OCI-M1 (cell line): ENCODE measurements at regions not wholly inside any gene's neighbourhood (a gene's known extent, or its start where the extent isn't known, plus 50 kb on each side); places are given as distances from the start of the nearest gene placed in this dataset.
A peak's percentile ranks its signal among the peaks of the same experiment; 100 is the strongest.
"Not testable (repeated sequence)": the region's sequence is repeated elsewhere in the genome, so short reads cannot be mapped to it uniquely, and the experiment has no call there.

Experiments used
- DNase-seq: peaks from one replicate; lab custom pipeline; 2025; lab: John Stamatoyannopoulos, UW

DNA sequence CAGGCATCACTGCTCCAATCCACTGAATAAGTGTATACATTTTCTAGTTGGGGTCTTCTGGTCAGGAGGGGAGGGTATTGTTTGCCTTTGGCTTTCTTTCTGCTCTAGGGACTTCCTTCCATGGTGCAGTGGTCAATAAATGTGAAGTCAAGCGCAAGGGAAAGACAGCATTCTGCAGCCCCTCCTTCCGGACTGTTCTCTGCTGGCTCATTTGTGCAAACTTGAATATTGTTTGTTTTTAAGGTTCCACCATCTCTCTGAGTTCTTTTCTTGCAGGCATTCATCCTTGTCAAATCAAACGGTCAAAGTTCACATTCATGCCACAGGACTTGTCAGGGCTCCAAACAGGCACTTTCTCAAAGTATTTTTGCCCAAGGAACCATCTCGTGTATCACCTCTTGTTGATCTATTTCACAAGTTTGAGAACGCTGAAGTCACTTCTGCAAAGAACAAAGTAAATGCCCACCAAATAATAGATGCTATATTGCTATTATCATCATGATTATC, 205.6 kb upstream of the KAZN start:
- DNase-seq = no peak

DNA sequence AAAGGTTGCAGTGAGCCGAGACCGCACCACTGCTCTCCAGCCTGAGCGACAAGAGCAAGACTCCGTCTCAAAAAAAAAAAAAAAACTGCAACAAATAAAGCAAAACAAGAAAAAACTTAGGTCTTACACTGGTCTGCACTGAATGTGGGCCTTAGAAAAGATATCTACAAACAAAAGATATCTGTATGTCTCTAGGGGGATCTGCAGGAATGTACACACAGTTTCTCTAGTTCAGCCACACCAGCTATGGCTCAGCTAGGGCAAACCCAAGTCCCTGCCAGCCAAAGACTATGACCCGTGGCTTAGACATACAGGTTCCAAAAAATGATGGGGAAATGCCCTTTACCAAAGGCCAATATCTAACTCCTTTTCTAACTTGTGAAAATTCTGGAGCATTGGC, 202.4 kb upstream of the KAZN start:
- DNase-seq = no peak

DNA sequence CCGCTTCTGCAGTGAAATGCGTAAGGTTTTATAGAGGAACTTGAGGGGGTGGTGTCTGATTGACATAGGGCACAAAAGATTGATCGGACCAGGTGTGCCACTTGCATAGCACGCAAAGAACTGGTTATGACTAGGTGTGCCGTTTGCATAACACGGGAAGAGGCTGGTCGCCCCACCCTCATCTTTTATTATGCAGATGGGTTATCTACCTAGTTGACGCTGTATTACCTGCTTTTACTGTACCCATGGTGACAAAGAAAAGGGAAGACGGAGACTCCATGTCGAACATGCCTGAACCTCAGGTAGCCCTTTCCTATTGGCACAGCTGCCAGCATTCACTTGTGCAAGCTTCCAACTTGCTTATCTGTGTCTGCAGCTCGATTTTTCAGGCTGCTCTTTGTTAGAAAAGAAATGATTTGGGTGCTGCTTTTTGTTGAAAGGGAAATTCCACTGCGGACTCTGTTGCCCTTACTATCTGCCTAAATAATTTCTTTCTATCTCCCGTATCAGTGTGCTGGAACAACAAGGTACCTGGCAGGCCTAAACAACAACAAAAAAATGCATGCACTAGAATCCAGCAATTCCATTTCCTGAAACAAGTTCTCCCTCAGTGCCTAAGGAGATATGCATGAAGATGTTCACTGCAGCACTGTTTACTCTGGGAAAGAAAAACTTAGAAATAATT, 194.4 kb upstream of the KAZN start:
- no peak for DNase-seq

DNA sequence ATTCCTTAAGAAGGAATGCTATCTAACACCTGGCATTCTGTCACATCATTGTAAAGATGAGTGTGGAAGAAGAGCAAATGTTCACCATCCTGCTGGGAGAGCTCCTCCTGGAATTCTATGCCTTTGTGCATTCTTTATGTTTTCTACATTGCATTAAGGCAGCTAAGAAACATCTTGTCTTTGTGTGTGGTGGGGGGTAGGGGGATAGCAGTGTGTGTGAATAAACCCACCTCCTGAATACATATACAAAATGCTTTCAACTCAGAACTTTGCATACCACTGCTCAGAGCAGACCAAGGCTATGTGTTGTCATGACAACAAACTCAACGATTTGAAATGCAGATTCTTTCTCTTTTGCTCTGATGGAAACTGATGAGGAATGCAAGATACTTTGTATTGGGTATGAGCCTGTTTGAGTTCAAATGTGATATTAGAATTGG, 193.6 kb upstream of the KAZN start:
- no peak for DNase-seq

DNA sequence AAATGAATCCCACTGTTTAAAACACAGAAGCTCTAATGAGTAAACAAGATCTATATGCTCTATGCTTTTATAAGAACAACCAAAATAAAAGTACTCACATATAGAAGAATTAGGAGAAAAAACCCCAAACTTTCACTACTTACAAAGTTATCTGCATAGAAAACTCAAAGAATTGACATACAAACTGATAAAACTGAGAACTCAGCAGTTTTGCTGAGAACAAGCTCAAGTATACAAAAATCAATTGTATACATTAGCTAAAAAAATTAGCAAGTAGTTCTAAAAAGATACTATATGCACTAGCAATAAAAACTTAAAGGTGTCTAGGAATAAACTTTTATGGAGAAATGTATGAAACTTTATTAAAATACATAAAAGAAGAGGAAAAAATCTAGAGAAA, 186.2 kb upstream of the KAZN start:
- no peak for DNase-seq

DNA sequence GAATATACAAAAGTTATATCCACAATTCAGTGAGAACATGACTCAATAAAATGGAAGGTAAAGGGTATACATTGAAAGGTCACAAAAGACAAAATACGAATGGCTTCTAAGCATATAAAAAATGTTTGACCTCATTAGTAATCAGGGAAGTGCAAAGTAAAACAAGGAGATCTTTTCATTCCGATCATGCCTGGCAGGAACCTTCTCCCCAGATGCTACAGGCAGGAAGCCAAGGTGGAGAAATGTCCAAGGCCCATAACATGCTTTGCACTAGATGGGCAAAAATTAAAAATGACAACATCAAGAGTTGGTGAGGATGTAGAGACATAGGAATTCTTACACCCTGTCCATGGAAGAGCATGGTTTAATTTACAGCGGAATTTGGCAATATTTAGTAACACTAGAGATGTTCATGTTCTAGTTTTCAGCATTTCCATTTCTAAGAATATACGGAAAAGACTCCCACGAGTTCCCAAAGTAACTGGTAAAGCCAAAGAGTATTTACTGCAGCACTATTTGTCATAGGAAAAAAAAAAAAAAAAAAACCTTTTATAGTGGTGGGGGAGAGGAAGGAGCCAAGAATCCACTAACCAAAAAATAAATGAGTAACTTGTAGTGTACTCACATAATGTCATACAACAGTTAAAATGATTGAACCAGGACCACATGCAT, 184.5 kb upstream of the KAZN start:
- no peak for DNase-seq

DNA sequence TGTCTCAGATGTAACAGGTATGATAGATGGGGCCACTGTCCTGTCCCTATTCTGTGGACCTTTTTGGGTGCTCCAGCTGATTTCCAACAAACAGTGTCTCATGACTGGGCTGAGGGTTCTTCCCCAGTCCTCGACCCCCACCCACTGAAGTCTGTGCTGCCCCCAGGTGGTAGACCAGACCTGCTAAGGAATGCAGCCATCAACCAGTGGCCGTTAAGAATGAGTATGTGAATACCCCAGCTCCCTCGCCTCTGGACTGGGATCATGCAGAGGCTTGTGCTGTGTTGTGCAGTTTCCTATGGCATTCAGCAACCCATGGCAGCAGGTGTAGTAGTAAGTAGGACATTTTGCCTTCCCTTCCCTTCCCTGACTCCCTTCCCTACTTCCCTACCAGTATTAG, 183.1 kb upstream of the KAZN start:
- DNase-seq = no peak

DNA sequence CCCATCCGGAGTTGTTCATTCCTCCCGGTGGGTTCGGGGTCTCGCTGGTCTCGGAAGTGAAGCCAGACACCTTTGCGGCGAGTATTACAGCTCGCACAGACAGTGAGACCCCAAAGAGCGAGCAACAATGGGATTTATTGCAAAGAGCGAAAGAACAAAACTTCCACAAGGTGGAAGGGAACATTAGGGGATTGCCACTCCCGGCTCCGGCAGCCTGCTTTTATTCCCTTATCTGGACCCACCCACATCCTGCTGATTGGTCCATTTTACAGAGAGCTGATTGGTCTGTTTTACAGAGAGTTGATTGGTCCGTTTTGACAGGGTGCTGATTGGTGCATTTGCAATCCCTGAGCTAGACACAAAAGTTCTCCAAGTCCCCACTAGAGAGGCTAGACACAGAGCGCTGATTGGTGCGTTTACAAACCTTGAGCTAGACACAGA, 178.7 kb upstream of the KAZN start:
- not testable (repeated sequence) for DNase-seq

DNA sequence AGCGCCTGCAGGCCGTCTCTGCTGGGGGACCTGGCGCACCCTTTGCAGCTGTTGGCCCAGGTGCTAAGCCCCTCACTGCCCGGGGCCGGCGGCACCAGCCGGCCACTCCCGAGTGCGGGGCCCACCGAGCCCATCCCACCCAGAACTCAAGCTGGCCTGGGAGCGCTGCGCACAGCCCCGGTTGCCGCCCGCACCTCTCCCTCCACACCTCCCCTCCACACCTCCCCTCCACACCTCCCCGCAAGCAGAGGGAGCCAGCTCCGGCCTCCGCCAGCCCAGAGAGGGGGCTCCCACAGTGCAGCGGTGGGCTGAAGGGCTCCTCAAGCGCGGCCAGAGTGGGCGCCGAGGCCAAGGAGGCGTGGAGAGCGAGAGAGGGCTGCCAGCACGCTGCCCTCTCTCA, 177.8 kb upstream of the KAZN start:
- no peak for DNase-seq

DNA sequence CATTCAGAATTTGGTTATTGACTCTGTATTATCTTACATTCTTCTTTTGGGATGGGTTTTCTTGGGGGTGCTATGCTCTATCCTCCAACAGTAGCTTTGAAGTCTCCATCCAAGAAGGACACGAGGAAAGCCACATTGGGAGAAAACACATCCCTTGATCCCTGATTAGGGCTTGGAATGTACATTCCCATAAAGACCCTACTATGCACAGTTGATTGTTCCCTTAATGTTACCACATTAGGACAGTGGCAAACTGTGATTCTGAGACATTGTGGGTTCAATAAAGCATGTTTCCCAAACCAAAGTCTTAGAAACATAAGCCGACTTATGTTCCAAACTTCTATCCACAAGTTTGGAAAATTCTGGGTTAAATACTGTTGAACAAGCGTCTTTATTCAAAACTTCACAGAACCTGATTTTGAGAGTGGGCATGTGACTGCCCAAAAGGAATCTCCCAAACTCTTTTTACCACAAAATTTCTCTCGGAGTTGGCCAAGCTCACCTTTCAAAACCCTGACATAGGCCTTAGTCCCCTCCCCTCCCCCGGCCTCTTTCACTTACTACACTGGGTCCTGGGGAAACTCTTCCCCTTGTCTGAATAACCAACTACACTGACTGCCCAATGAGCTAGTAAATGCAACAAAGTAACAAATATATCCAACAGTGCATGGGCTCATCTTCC, 177.0 kb upstream of the KAZN start:
- peak; percentile 53 for DNase-seq

DNA sequence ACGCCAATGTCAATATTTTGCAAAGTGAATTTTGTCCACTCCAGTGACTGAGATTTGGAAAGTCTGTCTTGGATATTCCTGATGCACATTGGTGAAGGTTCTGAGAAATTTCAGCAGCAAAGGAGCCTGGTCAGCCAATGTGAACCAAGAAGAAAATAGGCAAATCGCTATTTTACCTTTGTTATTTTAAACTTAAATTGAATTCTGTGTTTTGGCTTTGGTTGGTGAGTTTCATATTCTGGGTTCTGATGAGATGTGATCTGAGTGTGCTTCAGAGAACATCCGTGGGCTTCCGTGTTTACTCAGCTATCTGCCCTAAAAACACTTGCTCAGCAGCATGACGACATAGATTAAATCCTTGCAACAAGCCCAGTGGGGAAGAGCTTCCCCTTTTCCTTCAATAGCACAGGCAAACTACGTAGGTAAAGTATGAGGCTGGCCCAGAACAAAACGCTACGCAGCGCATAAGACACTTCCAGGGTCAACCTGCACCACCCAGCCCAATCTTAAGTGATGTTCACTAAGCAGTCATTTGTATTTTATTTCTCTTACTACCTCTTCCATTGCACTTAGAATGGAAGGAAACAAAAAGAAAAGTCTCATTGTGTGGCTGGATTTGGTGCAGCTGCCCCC, 176.4 kb upstream of the KAZN start:
- DNase-seq = peak; percentile 92

DNA sequence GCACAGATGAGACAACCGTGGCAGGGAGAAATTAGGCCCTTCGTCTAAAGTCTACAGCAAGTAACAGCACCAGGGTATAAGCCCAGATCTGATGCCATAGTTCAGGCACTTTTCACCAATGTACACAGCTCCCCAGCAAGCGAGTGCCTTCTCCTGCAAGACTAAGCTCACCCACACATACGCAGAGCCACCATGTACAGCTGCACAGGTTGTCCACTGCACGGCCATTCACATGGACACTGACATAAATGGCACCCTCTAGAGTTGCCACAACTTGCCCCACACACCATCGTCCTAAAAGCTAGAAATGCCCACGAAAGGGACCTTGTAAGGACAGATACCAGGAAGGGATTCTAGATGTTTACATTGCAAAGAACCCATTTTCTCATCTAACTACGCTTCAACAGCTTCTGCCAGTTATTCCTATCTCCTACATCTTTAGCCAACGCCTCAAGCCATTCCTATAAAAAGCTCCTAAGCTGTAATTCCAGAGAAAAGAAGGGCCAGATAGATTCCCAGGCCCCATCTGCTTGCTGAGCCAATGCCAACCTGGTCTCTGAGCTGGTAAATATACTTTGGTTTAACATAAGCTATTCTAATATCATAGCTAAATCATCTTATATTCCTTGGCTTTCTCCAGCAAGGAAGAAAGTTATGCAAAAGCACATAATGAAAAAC, 174.0 kb upstream of the KAZN start:
- DNase-seq = no peak

DNA sequence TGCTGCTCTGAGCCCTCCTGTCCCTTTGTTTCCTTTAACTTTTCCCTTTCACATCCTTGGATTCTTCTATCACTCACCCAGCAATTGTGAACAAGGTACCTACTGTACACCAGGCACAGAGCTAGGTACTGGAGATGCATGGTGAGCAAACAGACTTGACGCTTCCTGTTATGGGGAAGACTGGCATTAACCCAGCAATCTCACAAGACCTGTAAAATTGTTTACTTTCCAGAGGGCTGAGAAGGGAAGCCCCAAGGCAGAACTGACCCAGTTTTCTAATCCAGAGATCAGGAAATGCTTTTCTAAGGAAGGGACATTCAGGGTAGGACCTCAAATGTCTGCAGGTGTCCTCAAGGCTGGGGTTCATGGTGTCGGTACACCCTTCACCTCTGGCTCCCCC, 171.6 kb upstream of the KAZN start:
- DNase-seq = no peak

DNA sequence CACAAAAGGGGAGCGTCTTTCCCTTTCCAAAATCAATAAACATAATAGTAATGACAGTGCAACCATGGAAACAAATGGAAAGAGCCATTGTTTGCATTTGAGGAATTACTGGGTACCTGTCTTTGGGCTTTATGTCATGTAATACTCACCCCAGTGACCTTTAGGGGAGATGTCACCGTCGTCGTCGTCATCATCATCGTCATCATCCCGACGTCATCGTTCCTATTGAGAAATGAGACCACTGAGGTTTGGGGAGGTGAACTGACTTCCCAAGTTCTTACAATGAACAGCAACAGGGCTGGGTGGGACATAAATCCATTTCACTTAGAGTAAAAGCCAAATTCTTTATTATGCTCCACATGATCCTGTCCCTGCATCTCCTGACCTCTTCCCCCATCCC, 168.9 kb upstream of the KAZN start:
- no peak for DNase-seq

DNA sequence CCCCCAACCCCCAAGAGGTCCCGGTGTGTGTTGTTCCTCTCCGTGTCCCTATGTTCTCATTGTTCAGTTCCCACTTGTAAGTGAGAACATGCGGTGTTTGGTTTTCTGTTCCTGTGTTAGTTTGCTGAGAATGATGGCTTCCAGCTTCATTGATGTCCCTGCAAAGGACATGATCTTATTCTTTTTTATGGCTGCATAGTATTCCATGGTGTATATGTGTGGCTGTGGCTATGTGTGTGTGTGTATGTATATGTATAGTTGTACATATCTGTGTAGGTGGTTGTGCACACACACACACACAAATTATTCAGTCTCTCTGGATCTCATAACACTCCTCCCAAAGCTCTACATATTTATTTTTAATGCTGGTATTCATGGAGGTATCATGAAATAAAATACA, 165.8 kb upstream of the KAZN start:
- DNase-seq = not testable (repeated sequence)

DNA sequence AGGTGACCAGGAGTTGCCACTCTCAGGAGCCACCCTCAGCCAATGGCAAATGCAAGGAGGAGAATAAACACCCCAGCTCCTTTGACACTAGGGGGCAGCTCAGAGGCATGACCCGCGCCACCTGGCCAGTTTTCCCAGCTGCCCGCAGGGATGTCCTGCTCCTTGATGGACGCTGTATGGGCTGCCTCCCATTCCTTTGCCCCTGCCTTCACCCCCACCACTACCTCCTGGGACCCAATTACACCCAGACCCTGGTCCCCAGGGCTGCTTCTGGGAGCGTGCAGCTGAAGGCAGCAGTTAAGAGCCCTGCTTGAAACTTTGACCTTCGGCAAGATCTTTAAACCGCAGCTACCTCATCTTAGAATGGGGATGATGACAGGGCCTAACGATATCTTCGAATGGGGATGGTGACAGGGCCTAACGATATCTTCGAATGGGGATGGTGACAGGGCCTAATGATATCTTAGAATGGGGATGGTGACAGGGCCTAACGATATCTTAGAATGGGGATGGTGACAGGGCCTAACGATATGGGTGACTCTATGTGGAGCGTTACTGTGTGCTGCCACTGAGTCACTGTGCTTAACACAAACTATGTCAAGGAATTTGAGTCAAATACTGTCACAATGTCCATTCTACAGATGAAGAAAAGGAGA, 163.0 kb upstream of the KAZN start:
- peak; percentile 44 for DNase-seq

DNA sequence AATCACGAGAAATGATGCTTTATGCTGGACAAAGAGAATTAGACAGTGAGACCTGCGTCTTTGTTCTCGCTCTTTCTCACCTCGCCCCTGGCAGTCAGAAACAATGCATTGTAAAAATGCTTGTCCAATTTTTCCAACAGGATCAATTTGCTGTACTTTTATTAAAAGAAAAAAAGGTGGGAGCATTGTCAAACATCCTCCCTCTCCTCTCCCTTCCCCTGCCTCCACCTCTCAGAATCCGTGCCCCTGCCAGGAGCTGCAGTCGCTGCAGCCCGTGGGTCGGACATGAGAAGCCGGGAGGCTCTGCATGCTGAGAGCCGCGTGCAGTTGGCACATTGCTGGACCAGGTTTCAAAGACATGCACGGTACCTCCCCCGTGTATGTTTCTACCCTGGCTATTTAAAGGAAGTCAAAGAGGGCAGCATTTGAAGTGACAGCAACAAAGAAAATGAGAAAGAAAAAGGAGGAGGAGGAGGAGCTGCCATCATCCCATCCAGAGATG, 161.0 kb upstream of the KAZN start:
- peak; percentile 40 for DNase-seq

DNA sequence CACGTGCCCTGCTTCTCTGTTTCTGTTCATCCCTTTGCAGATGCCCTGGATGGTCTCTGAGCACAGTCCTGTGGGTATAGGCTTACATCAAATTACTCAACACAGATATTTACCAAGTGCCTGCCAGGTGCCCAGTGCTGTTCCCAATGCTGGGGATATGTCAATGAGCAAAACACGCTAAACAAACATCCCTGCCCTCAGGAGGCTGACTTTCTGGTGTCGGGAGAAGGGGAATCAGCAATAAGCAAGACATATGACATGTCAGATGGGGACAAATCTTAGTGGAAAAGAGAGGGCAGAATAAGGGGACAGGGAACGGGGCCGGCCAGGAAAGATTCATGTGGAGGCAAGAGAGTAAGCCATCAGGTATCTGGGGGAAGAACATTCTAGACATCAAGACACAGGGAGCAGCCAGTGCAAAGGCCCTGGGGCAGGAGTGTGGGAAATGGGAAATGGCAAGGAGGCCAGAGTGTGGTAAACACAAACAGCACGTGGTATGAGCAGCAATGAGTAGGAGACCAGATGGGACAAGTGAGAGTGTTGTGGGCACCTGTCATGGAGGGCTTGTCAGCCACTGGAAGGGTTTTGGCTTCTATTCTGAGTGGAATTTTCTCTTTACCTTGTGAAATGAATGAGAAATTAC, 160.2 kb upstream of the KAZN start:
- no peak for DNase-seq

DNA sequence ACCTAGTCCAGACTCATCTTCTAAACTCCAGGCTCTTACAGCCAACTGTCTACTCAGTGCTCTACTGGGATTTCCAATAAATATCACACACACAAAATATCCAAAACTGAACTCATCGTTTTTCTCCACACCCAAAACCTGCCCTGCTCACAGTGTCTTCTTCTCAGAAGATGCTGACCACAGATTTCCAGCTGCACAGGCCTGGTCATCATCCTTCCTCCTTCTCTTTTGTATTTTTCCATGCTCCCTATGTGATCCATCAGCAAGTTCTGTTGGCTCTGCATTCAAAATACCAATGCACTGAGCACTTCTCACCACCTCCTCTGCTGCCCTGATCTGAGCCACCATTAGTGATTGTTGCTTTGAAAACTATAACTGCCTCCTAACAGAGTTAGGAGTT, 159.5 kb upstream of the KAZN start:
- DNase-seq = no peak

DNA sequence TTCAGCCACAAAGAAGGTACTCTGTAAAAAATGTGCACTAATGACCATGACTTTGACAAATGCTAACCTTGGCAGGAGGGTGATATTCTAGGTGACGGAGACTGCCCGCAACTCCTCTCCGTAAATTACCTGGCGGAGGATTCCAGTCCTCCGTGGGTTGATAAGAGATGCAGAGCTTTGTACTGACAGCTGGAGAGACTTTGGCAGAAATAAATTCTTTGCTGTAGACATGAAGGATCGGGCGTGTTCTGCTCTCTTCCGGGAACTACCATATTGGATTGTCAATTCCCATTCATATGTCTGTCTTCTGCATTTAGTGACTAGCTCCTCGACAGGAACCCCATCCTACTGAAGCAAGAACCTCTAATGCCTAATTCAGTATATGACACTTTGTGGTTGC, 158.3 kb upstream of the KAZN start:
- no peak for DNase-seq

DNA sequence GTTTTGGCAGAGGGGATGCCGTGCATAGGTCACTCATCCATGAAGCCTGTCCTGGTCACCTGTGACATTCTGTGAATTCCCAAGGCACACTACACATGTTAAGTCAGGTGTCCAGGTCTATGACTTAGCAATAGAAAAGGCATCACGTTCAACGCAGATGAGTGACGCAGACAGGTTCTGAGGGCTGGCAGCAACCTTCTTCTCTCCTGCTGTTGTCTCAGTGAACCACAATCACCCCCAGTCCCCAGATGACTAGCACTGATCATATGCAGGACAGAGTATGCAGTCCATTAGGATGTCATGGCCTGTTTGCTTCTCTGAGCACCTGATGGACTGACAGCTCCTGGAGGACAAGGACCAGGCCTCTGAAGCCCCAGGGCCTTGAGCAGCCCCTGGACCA, 157.8 kb upstream of the KAZN start:
- DNase-seq = no peak
